A673 (cell line): ENCODE measurements at regions not wholly inside any gene's neighbourhood (a gene's known extent, or its start where the extent isn't known, plus 50 kb on each side); places are given as distances from the start of the nearest gene placed in this dataset.

Experiments used
- BruUV-seq: library from RNA; stranded (reverse); fragments of 400-500 nt; replicated peaks from 2 replicates; lab custom pipeline; 2021; lab: Mats Ljungman, UMichigan
- CTCF ChIA-PET: fragments of 300-600 bp; sonication (Branson Sonifier 250); formaldehyde crosslinking; loops from one replicate; lab custom pipeline; 2022; ENCODE audit warnings: antibody characterized with exemption; lab: Charles Lee
- POLR2A ChIA-PET: fragments of 300-600 bp; sonication (Branson Sonifier 250); formaldehyde crosslinking; loops from one replicate; lab custom pipeline; 2022; ENCODE audit warnings: antibody characterized with exemption; ENCODE audit not compliant: low non-redundant PET; lab: Charles Lee
- DNase-seq: peaks from one replicate; pipeline ENCODE4 v3.0.0-alpha.2; 2015; ENCODE audit warnings: low spot score
- H3K27ac ChIP-seq: fragments of 200-600 bp; sonication (generic); 2 replicates; pipeline ENCODE4 v1.5.1; 2016; ENCODE audit warnings: mixed run types, low read depth, mild to moderate bottlenecking, mixed read lengths, antibody characterized with exemption, low read length; ENCODE audit not compliant: poor library complexity, severe bottlenecking
- H3K27me3 ChIP-seq: fragments of 200-600 bp; sonication (generic); replicated peaks from 2 replicates; pipeline ENCODE4 v1.6.1; 2017; ENCODE audit warnings: mixed run types, low read depth, mild to moderate bottlenecking, mixed read lengths, antibody characterized with exemption, low read length; ENCODE audit not compliant: insufficient read depth, poor library complexity
- H3K36me3 ChIP-seq: fragments of 200-600 bp; sonication (generic); 2 replicates; pipeline ENCODE4 v1.6.1; 2016; ENCODE audit warnings: mixed run types, mild to moderate bottlenecking, mixed read lengths, antibody characterized with exemption, low read length; ENCODE audit not compliant: insufficient read depth, poor library complexity, severe bottlenecking
- H3K4me1 ChIP-seq: fragments of 200-600 bp; sonication (generic); 2 replicates; pipeline ENCODE4 v1.6.1; 2017; ENCODE audit warnings: mixed run types, mild to moderate bottlenecking, mixed read lengths, antibody characterized with exemption, low read length; ENCODE audit not compliant: insufficient read depth, poor library complexity, severe bottlenecking
- H3K4me3 ChIP-seq: fragments of 200-600 bp; sonication (generic); 2 replicates; pipeline ENCODE4 v1.5.1; 2016; ENCODE audit warnings: low read depth, mixed run types, mild to moderate bottlenecking, mixed read lengths, low read length; ENCODE audit not compliant: poor library complexity, severe bottlenecking
- H3K9me3 ChIP-seq: fragments of 200-600 bp; sonication (generic); 2 replicates; pipeline ENCODE4 v1.6.1; 2016; ENCODE audit warnings: mixed run types, low read depth, mild to moderate bottlenecking, mixed read lengths, antibody characterized with exemption, low read length; ENCODE audit not compliant: poor library complexity, severe bottlenecking
- CTCF ChIP-seq: fragments of 300-800, 200-600 bp; sonication (generic); conservative IDR thresholded peaks from 2 replicates; pipeline ENCODE4 v1.5.1; 2017; ENCODE audit warnings: low read depth, mild to moderate bottlenecking, antibody characterized with exemption, low read length, moderate library complexity, mixed read lengths
- EZH2 ChIP-seq: fragments of 200-600 bp; sonication (generic); IDR thresholded peaks from 2 replicates; pipeline ENCODE4 v1.6.1; 2017; ENCODE audit warnings: borderline replicate concordance, low read depth, mild to moderate bottlenecking, mixed read lengths, antibody characterized with exemption, low read length; ENCODE audit not compliant: poor library complexity, severe bottlenecking
- intact Hi-C: fragments of 100-400 bp; cut with micrococcal nuclease; formaldehyde crosslinking; loops from one replicate; pipeline ENCODE4 v1.10.0; 2022; ENCODE audit not compliant: unreplicated experiment

- no peaks in the 10 kb centered on the region for H3K36me3 ChIP-seq
- no TSS peak for BruUV-seq
- no peaks in the 10 kb centered on the region for H3K9me3 ChIP-seq
- no peaks in the 10 kb centered on the region for H3K27me3 ChIP-seq
- no peak overlapping the region for H3K4me3 ChIP-seq
- ChIA-PET POLR2A (no interaction called here), CTCF (no interaction called here)
- DNase-seq: no peak
- H3K4me1 ChIP-seq: peaks cover 34% of the 10 kb centered on the region
- TF ChIP-seq EZH2 (no peak), CTCF (no peak)
- H3K27ac ChIP-seq: no peak overlapping the region
- intact Hi-C loops: no loop called here
Measured at GRCh38 chr9:135275163-135275562, 187.7 kb downstream of the OLFM1 start.

GRCh38 chr9:135275571-135276289 lies 188.3 kb downstream of the OLFM1 start:
- Histone ChIP-seq H3K4me1 (peaks cover 30% of the 10 kb centered on the region), H3K4me3 (no peak overlapping the region), H3K9me3 (no peaks in the 10 kb centered on the region), H3K36me3 (no peaks in the 10 kb centered on the region), H3K27me3 (no peaks in the 10 kb centered on the region), H3K27ac (no peak overlapping the region)
- TF ChIP-seq CTCF: no peak
- TF ChIP-seq EZH2: no peak
- ChIA-PET POLR2A (no interaction called here), CTCF (no interaction called here)
- intact Hi-C loops: no loop called here
- DNase-seq: no peak
- BruUV-seq: no TSS peak

GRCh38 chr9:135277219-135278201 lies 190.0 kb downstream of the OLFM1 start:
- intact Hi-C loops: no loop called here
- Histone ChIP-seq H3K9me3 (no peaks in the 10 kb centered on the region), H3K36me3 (no peaks in the 10 kb centered on the region), H3K27ac (no peak overlapping the region), H3K27me3 (no peaks in the 10 kb centered on the region), H3K4me1 (peaks cover 22% of the 10 kb centered on the region), H3K4me3 (no peak overlapping the region)
- DNase-seq: no peak
- ChIA-PET POLR2A (no interaction called here), CTCF (no interaction called here)
- no peak for TF ChIP-seq EZH2
- TF ChIP-seq CTCF: no peak
- no TSS peak for BruUV-seq
